ACC112 (cell line): ENCODE measurements at regions not wholly inside any gene's neighbourhood (a gene's known extent, or its start where the extent isn't known, plus 50 kb on each side); places are given as distances from the start of the nearest gene placed in this dataset.
"Not testable (repeated sequence)": the region's sequence is repeated elsewhere in the genome, so short reads cannot be mapped to it uniquely, and the experiment has no call there.

Experiments used
- H2AFZ ChIP-seq: fragments of 200-600 bp; sonication (generic); one replicate; pipeline ENCODE4 v1.6.0; 2017; ENCODE audit warnings: antibody characterized with exemption, low read length; ENCODE audit not compliant: unreplicated experiment
- H3K27ac ChIP-seq: fragments of 200-600 bp; sonication (generic); 2 replicates; pipeline ENCODE4 v1.5.1; 2014; ENCODE audit warnings: low read depth, mild to moderate bottlenecking, antibody characterized with exemption, low read length, moderate library complexity
- H3K27me3 ChIP-seq: fragments of 200-600 bp; sonication (generic); 2 replicates; pipeline ENCODE4 v1.6.1; 2014; ENCODE audit warnings: mild to moderate bottlenecking, antibody characterized with exemption, low read length, moderate library complexity, mixed read lengths; ENCODE audit not compliant: insufficient read depth
- H3K36me3 ChIP-seq: fragments of 200-600 bp; sonication (generic); 2 replicates; pipeline ENCODE4 v1.6.1; 2016; ENCODE audit warnings: mild to moderate bottlenecking, antibody characterized with exemption, low read length, moderate library complexity, mixed read lengths; ENCODE audit not compliant: insufficient read depth
- H3K4me1 ChIP-seq: fragments of 200-600 bp; sonication (generic); one replicate; pipeline ENCODE4 v1.6.1; 2016; ENCODE audit warnings: low read length, mixed read lengths; ENCODE audit not compliant: insufficient read depth, unreplicated experiment, control insufficient read depth
- H3K4me3 ChIP-seq: fragments of 200-600 bp; sonication (generic); 2 replicates; pipeline ENCODE4 v1.5.1; 2014; ENCODE audit warnings: mild to moderate bottlenecking, low read depth, low read length
- H3K79me2 ChIP-seq: fragments of 200-600 bp; sonication (generic); one replicate; pipeline ENCODE4 v1.6.0; 2016; ENCODE audit warnings: low read length; ENCODE audit not compliant: control insufficient read depth, unreplicated experiment, insufficient read depth

- H2AFZ ChIP-seq, H3K4me3 ChIP-seq, H3K79me2 ChIP-seq, H3K27me3 ChIP-seq, H3K27ac ChIP-seq, H3K36me3 ChIP-seq, H3K4me1 ChIP-seq: not testable (repeated sequence)
Observed at GRCh38 chr14:105641951-105642350, 115.6 kb downstream of the TMEM121 start.

GRCh38 chr14:105642486-105642885 is 116.1 kb downstream of the TMEM121 start:
- not testable (repeated sequence) for H3K4me1 ChIP-seq

GRCh38 chr14:105643406-105644052 is 117.1 kb downstream of the TMEM121 start:
- H3K4me3 ChIP-seq, H3K4me1 ChIP-seq, H3K79me2 ChIP-seq, H3K27ac ChIP-seq, H3K36me3 ChIP-seq, H2AFZ ChIP-seq, H3K27me3 ChIP-seq: not testable (repeated sequence)

More at GRCh38 chr14:105642486-105642885, 116.1 kb downstream of the TMEM121 start:
- not testable (repeated sequence) for H3K27ac ChIP-seq, H3K4me3 ChIP-seq, H3K27me3 ChIP-seq, H3K79me2 ChIP-seq, H3K36me3 ChIP-seq, H2AFZ ChIP-seq

GRCh38 chr14:105644053-105644435 is 117.7 kb downstream of the TMEM121 start:
- H3K36me3 ChIP-seq, H3K4me3 ChIP-seq, H3K27me3 ChIP-seq, H3K27ac ChIP-seq, H3K4me1 ChIP-seq, H3K79me2 ChIP-seq, H2AFZ ChIP-seq: not testable (repeated sequence)

- not testable (repeated sequence) for H3K27ac ChIP-seq, H3K4me3 ChIP-seq, H2AFZ ChIP-seq, H3K4me1 ChIP-seq, H3K36me3 ChIP-seq, H3K27me3 ChIP-seq, H3K79me2 ChIP-seq
Observed at GRCh38 chr14:105644457-105644856, 118.1 kb downstream of the TMEM121 start.

- not testable (repeated sequence) for H2AFZ ChIP-seq, H3K4me3 ChIP-seq, H3K27me3 ChIP-seq, H3K27ac ChIP-seq, H3K79me2 ChIP-seq, H3K36me3 ChIP-seq, H3K4me1 ChIP-seq
Observed at GRCh38 chr14:105644891-105645290, 118.5 kb downstream of the TMEM121 start.

- H3K4me1 ChIP-seq, H3K79me2 ChIP-seq, H3K27me3 ChIP-seq, H3K36me3 ChIP-seq, H2AFZ ChIP-seq, H3K4me3 ChIP-seq, H3K27ac ChIP-seq: not testable (repeated sequence)
Observed at GRCh38 chr14:105645389-105645788, 119.0 kb downstream of the TMEM121 start.

- H3K4me3 ChIP-seq: no peak overlapping the region
Observed at GRCh38 chr14:105646175-105646574, 119.8 kb downstream of the TMEM121 start.

GRCh38 chr14:105646711-105647281 is 120.4 kb downstream of the TMEM121 start:
- H2AFZ ChIP-seq, H3K4me3 ChIP-seq, H3K4me1 ChIP-seq, H3K79me2 ChIP-seq, H3K27me3 ChIP-seq, H3K27ac ChIP-seq, H3K36me3 ChIP-seq: not testable (repeated sequence)

More at GRCh38 chr14:105646175-105646574, 119.8 kb downstream of the TMEM121 start:
- Histone ChIP-seq H3K4me1 (no peaks in the 10 kb centered on the region), H3K27ac (no peak overlapping the region), H3K36me3 (no peaks in the 10 kb centered on the region), H3K79me2 (no peaks in the 10 kb centered on the region), H2AFZ (no peak overlapping the region), H3K27me3 (no peaks in the 10 kb centered on the region)

- H3K27ac ChIP-seq, H3K4me1 ChIP-seq, H2AFZ ChIP-seq, H3K36me3 ChIP-seq, H3K27me3 ChIP-seq, H3K79me2 ChIP-seq, H3K4me3 ChIP-seq: not testable (repeated sequence)
Observed at GRCh38 chr14:105647426-105647783, 121.0 kb downstream of the TMEM121 start.

- H3K27ac ChIP-seq: no peak overlapping the region
- H3K4me1 ChIP-seq: no peaks in the 10 kb centered on the region
- H3K4me3 ChIP-seq: no peak overlapping the region
- no peaks in the 10 kb centered on the region for H3K79me2 ChIP-seq
- no peaks in the 10 kb centered on the region for H3K36me3 ChIP-seq
- H2AFZ ChIP-seq: no peak overlapping the region
- no peaks in the 10 kb centered on the region for H3K27me3 ChIP-seq
Observed at GRCh38 chr14:105647784-105648608, 121.6 kb downstream of the TMEM121 start.
